NCI-H2227 (cell line): ENCODE measurements at regions not wholly inside any gene's neighbourhood (a gene's known extent, or its start where the extent isn't known, plus 50 kb on each side); places are given as distances from the start of the nearest gene placed in this dataset.
"Not testable (repeated sequence)": the region's sequence is repeated elsewhere in the genome, so short reads cannot be mapped to it uniquely, and the experiment has no call there.

Experiments used
- DNase-seq: peaks from one replicate; lab custom pipeline; 2025; ENCODE audit not compliant: unreplicated experiment; lab: John Stamatoyannopoulos, UW

DNA sequence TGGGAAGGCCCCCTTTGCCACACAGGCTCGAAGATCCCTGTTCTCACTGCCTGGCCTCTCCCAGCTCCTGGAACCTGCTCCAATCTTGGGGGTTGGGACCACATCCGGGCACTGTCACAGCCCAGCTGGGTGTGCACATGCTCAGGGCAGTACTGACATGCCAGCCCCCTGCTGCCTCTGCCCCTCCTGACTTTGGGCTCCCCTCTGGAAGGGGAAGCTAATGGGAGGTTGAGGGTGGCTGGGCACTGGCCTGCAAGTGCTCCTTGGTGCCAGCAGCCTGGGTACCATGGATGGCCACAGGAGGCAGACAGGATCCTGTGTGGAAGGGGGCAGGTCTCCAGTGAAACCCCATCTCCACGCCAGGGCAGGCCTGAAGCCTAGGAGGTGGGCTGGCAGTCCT, 126.1 kb upstream of the NOL4 start:
- DNase-seq = no peak

- DNase-seq = peak; percentile 88
Observed at GRCh38 chr18:34352385-34353163, 127.9 kb upstream of the NOL4 start.

DNA sequence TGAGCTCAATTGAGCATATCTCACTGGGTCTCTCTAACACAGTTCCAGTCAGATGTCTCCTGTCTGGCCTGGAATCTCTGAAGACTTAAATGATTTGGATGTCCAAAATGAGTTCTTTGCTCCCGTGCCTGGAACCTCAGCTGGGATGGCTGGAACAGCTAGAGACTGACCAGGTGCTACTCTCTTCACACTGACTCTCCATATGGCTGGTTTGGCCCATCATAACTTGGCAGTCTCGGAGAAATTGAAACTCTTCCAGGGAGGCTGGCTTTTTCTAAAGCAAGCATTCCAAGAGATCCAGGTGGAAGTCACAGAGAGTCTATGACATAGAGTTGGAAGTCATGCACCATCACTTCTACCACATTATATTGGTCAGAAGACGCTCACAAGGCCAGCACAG, 129.6 kb upstream of the NOL4 start:
- no peak for DNase-seq

- peak; percentile 24 for DNase-seq
Observed at GRCh38 chr18:34357944-34358580, 133.3 kb upstream of the NOL4 start.

GRCh38 chr18:34358923-34359322, 134.2 kb upstream of the NOL4 start:
- DNase-seq = no peak

- DNase-seq = no peak
Observed at GRCh38 chr18:34364699-34365098, 140.0 kb upstream of the NOL4 start.

GRCh38 chr18:34370704-34371395, 146.1 kb upstream of the NOL4 start:
- no peak for DNase-seq

- DNase-seq = no peak
Observed at GRCh38 chr18:34380326-34380725, 155.6 kb upstream of the NOL4 start.

GRCh38 chr18:34385311-34385710, 160.6 kb upstream of the NOL4 start:
- no peak for DNase-seq

DNA sequence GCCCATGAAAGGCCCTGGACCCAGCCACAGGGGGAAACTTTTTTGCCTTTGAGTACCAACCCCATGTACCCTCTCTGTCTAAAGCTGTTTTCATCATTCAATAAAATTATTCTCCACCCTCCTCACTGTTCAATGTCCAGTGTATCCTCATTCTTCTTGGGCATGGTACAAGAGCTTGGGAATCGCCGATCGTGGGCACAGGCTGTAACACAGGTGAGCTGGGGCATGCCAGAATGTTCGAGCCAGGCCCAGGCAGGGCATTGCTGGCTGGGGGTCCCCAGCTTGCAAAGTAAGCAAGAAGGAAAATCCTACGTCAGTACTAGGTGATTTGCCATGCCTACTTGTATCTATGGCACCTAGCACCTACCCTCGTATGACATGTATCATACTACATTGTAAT, 162.1 kb upstream of the NOL4 start:
- DNase-seq = no peak

- no peak for DNase-seq
Observed at GRCh38 chr18:34397286-34397896, 172.7 kb upstream of the NOL4 start.

- DNase-seq = no peak
Observed at GRCh38 chr18:34399892-34400291, 175.2 kb upstream of the NOL4 start.

DNA sequence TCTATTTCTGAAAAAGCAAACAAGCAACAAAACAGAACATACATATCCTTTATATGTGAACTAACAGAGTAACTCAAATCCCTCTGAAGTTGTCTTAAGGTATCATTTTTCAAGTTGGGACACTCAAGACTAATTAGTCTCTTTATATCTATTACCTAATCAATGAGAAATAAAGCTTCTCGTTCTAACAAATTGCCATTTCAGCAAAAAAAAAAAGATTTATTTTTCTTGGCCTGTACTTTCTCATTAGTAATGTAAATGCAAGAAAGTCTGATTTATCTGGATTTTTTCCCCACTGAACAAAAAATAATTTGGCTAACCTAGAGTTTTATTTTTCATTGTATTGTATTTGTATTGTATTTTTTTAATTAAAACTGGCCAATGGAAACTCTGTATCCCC, 176.1 kb upstream of the NOL4 start:
- no peak for DNase-seq

DNA sequence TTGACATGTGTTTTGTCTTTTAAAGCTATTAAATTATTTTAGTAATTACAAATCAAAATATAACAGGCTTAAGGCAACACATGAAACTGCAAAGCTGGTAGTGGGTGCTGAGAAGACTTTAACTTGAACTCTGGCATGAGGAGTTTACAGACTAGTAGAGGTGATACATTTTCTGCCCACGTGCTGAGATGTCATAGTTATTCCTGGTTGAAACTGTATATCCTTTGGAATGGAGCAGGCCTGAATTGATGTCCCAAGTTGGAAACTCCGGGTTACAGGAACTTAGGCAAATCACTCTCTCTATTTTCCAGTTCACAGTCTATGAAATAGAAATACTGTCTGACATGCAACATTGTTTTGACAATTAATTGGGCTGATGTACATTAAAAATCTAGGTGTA, 177.1 kb upstream of the NOL4 start:
- DNase-seq = no peak

DNA sequence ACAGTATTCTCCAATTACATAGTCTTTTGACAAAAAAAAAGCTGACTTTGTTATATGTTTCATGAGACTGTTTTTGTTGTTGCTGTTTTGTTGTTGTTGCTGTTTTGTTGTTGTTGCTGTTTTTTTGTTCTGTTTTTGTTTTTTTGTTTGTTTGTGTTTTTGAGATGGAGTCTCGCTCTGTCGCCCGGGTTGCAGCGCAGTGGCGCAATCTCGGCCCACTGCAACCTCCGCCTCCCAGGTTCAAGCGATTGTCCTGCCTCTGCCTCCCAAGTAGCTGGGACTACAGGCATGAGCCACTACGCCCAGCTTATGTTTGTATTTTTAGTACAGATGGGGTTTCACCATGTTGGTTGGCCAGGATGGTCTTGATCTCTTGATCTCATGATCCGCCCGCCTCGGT, 182.8 kb upstream of the NOL4 start:
- DNase-seq = not testable (repeated sequence)

GRCh38 chr18:34411952-34412351, 187.2 kb upstream of the NOL4 start:
- no peak for DNase-seq

DNA sequence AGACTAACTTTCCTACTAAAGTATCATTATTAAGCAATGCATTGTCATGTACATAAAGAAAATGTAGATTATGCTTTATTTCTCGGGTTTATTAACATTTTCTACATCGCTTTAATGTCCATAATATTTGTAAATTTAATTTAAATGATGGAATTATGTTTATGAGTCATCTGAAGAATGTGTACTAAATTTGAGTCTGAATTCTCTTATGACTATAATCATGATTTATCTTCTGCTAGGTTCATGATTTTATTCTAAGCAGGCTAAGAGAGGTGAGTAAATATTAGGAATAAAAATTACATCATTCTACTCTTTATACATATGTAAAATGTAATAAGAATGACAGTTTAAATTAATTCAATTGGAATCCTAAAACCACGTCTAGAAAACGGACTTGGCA, 206.3 kb upstream of the NOL4 start:
- DNase-seq = no peak

GRCh38 chr18:34444622-34445021, 219.9 kb upstream of the NOL4 start:
- DNase-seq = no peak

DNA sequence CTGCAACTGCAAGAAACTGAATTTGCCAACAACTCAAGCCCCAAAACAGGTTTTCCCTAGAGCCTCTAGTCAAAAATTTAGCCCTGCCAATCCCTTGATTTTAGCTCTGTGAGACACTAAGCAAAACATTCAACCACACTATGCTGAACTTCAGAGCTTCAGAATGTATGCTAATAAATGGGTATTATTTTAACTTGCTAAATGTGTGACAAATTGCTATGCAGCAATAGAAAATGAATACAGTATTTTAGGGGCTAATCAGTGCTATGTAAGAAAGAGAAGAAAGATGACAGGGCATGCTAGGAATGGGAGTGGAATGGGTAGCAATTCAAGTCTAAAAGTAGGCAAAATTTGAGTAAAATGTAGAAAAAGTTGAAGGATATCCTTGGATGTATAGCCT, 223.9 kb upstream of the NOL4 start:
- no peak for DNase-seq

DNA sequence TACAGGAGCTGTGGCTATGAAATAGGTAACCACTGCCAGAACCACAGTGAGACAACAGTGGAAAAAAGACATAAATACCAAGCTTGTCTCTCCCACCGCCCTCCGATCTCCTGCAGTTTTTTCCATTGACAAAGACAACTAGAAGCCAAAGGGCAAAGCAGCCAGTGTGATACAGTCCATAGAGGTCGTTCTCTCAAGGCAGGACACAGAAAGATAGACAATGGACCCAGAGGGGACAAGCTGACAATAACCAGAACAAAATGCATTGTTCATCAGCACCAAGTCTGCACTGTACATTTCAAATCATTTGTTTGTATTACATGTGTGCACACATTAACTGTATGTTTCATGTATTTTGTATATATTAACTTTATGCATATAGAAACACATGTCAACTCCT, 233.0 kb upstream of the NOL4 start:
- no peak for DNase-seq

DNA sequence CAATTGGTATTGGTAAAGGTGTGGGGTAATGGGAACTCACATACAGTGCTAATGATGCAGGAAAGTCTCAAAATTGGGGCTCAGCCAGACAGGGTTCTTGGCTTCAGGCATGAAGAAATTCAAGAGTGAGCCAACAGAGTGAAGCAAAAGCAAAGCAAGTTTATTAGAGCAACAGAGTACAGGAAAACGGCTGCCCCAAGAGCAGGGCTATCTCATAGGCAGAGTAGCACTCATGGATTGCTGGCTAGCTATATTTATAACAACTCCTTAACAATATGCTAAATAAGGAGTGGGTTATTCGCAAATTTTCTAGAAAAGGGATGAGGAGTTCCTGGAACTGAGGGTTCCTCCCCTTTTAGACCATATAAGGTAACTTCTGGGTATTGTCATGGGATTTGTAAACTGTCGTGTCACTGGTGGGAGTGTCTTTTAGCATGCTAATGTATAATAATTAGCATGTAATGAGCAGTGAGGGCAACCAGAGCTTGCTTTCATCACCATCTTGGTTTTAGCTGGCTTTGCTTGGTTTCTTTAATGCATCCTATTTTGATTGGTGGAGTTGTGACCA, 233.8 kb upstream of the NOL4 start:
- no peak for DNase-seq
